Activated CD8-positive, alpha-beta memory T cell treated with anti-CD3 and anti-CD28 coated beads for 24 hours (primary cell): ENCODE measurements at regions not wholly inside any gene's neighbourhood (a gene's known extent, or its start where the extent isn't known, plus 50 kb on each side); places are given as distances from the start of the nearest gene placed in this dataset.
"Not testable (repeated sequence)": the region's sequence is repeated elsewhere in the genome, so short reads cannot be mapped to it uniquely, and the experiment has no call there.

Experiments used
- DNase-seq: peaks from one replicate; pipeline ENCODE4 v3.0.0-alpha.2; 2020

DNA sequence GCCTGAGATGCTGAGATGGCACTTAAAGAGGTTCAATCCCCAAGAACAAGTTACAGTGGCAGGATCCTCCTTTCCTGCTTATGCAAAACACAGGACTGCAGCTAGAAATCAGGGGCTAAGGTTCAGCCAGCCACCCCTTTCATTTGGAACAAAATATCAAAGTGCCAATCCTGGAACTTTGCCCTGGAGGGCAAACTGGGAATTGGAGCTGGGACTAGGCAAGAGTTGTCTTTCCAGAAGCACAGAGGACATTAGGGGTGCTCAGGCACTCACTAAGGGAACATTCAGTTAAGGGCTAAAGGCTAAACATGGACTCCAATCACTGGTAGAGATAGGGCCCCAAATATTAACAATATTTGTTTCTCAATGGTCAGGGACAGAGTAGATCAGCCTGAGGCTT lies 237.2 kb downstream of the EMP1 start:
- DNase-seq = no peak

DNA sequence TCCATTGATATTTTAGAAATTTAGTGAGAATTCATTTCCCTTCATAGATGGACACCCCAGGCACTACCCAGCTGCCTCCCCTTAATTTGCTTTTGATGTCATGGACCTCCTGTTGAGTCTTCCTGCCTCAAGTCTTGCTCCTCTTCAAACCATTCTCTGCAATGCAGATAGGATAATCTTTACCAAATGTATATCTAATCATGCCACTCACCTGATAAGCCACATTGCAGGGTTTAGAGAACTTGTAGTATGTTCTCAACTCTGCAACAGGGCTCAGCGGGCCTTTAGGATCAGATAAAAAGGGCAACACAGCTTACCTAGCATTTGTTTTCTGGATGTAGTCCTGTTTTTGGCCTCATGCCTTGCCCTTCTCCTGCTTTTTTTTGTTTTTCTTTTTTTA lies 234.5 kb downstream of the EMP1 start:
- DNase-seq = no peak

DNA sequence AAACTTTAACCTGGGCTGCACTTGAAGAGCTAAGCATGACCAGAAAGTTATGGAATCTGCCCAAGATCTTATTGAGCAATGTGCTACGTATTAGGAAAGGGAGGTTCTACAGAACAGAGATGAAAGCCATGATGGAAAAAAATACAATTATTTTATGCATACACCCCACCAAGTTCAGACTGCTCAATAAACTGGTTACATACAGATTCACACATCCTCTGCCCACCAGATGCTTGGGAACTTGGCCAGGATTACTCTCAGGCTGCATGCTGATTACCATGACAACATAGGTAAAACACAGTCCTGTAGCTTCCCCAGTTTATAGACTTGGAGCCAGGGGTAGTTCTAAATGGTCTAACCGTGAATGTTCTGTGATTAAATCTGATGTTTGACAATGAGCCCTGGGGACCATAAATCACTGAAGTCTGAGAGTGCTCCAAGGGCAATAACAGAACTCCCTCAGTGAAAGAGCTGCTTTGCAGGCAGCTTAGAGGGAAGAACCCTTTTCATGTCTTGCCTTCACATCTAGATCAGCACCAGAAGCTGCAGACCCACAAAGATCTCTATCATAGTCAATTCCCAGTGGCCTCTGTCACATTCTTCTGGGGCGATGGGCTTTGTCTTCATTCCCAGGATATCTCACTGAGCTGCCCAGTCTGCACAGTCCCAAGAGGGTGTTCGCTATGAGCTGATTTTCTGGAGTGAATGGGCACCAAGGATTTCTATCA lies 232.2 kb downstream of the EMP1 start:
- DNase-seq = no peak

DNA sequence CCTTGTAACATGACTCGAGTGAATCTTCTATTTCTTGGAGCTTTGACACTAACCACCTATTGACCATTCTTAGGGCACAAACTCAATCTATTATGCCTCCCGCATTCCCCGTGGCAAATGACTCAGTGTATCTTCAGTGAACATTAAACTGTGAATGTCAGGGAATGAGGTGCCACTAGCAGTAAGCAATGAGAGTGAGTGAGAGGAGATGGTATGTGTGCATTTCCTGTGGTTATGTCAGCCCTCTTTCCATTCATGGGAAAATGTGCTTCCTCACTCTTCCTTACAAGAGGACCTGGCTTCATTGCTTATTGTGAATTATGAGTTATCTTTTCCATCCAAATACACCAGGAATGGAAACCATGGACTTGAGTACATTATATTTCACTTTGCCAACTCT lies 229.2 kb downstream of the EMP1 start:
- no peak for DNase-seq

DNA sequence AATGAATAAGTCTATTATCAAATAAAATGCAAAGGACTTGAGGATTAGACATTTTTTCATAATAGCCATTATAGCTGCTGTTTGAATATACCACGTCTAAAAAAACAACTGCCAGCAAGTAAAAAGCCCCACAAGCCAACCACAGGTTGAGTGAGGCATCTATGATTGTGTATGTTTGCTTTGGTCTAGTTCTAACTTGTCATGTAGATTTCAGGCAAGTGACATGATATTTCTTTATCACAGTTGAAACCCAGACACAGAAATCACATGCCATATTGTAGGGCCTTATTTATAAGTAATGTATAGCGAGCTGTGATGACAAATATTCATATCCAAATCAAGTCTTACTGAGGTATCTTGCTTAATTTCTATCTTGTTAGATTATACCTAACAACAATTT lies 225.8 kb downstream of the EMP1 start:
- DNase-seq = no peak

DNA sequence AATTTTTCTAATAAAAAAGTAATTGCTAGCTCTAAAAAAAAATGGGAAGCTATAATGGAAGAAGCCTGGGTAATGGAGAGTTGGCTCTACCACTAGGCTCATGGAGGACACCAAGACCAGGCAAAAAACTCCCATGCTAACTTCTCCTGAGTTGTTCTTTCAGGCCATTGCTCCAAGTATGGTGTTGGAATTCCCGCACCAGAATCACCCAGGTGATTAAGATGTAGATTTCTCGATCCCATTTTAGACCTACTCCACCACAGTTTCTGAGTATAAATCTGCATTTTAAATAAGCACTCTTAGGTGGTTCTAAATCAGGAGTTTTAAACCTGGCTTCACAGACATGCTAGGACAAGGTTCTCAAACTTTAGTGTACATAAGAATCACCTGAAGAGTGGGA lies 221.0 kb downstream of the EMP1 start:
- DNase-seq = no peak

DNA sequence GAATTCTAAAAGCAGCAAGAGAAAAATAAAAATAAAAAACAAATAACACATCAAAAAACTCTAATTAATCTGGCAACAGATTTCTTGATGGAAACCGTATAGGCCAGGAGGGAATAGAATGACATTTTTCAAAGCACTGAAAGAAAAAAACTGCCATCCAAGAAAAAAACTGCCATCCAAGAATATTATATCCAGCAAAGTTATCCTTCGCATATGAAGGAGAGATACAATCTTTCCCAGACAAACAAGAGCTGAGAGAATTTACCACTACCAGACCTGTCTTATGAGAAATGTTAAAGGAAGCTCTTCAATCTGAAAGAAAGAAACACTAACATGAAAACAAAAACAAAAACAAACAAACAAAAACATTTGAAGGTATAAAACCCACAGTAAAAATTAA lies 214.8 kb downstream of the EMP1 start:
- DNase-seq = no peak

DNA sequence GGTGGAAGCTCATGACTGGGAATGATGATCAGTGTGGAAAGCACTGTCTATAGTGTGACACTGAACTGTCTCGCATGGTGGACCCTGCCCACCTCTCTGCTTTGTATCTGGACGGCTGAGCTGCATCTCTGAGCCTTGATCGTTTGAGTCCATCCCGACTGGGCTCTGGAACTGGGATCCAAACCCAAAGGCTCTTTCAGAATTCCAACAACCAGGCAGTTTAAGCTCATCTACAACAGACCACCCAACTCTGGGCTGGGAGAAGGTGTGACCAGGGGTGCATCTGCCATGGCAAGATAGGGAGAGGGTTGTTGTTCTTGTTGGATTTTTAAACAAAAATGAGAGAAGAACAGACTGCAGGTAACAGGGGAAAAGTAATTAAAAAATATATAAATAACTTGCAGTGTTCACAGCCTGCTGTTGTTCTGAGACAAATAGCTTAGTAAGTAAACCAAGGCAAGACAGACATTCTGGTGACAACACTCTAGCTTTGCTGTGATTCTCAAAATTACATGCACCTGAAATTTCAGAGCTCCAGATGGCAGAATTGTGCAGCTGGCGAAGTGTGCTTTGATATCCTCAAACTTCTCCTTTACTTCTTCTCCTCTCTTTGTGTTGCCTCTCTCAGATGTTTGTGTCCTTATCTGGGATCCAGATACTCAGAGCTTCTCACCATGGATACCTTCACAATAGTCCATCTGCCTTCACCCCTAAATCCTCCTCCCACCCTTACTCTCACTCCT lies 209.6 kb downstream of the EMP1 start:
- no peak for DNase-seq

DNA sequence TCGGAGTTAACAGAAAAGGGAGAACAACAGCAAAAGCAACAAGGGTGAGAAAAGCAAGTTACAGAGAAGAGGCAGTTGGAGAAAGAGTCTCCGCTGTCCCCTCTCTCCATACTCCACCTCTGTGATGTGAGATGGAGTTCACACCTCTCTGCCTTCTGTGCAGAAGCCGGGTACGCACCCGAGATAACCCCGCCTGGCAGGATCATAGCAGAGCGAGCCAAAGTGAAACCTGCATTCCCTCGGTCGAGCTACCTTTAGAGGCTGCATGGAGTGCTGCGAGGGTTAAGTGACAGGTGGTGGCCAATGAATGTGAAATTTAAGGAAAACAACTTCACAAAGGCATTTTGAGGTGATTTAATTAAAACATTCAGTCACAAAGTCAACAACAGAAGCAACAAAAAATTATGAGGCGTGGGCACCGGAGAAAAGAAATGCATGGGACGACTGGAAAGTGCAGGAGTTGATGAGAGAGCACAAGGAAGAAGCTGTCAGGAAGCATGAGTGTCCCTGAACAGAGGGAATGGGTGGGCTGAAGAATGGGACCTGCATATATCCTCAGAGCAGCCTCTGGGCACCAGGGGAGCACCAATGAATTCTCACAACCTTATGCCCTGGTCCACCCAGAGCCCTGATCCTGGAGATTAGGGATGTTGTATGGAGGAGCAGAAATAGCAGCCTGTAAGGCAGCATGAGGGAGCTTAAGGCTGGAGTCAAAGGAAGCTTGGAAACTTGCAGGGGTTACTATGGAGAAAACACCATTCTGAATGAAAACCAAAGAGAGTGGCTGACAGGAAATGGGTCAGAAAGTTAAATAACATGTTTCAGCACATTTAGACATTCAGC lies 208.3 kb downstream of the EMP1 start:
- no peak for DNase-seq

DNA sequence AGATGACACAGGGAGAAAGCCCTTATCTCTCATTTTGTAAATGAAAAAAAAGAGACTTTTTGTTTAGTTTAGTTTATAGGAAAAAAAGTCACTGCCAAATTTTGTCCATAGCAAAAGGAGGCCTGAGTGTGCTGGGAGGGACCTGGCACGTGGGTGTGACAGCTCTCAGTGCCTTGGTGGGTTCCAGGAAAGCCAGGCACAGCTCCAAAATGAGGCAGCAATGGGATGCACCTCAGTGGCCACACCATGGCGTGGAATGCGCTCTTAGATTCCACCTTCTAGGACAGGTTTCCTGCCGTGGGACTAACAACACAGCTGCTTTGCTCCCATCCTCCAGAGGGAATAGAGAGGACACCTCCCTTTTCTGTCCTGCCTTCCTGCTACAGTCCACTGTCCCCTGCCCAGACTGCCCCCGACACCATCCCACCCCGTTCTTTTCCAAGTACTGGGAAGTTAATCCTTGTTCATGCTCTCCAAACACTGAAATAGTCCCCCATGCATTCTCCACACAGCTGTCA lies 207.6 kb downstream of the EMP1 start:
- DNase-seq = no peak

DNA sequence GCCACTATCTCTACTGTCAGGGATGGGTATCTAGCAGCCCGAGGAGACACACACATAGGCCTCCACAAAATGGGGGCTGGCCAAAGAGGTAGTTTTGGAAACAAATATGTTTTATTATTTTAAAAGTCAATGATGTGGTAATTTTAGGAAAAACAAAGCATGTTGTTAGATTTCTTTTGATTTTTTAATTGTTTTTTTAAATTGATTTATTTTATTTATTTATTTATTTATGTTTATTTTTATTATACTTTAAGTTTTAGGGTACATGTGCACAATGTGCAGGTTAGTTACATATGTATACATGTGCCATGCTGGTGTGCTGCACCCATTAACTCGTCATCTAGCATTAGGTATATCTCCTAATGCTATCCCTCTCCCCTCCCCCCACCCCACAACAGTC lies 194.8 kb downstream of the EMP1 start:
- not testable (repeated sequence) for DNase-seq

DNA sequence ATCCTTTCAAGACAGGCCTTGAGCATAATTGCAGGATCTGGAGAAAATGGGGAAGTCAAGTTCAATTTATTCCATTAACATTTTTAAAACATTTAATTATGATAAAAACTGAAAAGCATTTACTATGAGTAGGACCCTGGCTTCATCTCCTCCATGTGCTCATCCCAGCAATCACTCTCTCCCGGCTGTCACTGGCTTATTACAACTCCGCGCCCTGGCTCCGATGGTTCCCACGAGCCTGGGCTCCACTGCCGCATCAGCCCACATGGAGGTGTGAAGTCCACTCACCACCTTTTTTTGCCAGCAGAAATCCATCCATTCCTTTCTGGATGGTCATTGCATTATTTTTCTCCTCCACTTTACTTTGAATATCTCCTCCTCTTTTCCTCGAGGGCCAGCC lies 194.4 kb downstream of the EMP1 start:
- no peak for DNase-seq

DNA sequence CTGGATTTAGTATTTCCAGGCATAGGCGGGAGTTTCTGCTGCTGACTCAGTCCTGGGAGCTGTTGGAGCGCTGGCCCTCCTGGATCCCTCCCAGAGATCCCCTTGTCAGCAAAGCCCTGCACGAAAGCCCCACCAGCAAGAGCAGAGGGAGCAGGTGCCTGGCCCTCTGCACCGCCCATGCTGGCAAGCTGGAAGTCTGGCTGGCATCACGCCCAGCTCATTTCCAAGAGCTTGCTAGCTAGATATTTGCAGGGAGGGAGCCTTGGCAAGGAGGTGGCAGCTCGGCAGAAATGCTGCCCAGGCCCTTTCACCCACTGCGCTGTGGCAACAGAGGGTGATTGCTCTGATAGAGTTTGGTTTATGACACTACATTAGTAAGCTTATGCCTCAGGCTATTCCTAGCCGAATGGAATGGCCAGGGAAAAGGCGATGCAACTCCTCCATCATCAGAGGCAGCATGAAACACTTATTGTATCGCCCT lies 193.9 kb downstream of the EMP1 start:
- DNase-seq = no peak

DNA sequence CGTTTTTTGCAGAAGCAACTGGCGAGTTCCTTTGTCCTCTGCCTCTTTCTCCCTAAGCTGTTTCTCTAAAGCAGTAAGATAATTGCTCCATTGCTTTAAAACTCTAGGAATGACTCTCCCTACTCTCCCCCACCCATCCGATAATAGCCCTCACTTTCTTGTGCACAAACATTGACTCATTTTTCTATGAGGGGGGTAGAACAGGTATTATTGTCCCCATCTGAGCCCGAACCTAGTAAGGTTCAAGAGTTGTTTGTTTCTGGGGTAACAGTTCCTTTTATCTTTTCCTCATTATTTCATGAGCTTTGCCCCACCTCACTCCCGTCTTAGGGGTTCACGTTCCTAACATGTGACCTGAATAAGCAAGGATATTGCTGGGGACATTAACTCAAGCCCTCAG lies 190.6 kb downstream of the EMP1 start:
- no peak for DNase-seq

DNA sequence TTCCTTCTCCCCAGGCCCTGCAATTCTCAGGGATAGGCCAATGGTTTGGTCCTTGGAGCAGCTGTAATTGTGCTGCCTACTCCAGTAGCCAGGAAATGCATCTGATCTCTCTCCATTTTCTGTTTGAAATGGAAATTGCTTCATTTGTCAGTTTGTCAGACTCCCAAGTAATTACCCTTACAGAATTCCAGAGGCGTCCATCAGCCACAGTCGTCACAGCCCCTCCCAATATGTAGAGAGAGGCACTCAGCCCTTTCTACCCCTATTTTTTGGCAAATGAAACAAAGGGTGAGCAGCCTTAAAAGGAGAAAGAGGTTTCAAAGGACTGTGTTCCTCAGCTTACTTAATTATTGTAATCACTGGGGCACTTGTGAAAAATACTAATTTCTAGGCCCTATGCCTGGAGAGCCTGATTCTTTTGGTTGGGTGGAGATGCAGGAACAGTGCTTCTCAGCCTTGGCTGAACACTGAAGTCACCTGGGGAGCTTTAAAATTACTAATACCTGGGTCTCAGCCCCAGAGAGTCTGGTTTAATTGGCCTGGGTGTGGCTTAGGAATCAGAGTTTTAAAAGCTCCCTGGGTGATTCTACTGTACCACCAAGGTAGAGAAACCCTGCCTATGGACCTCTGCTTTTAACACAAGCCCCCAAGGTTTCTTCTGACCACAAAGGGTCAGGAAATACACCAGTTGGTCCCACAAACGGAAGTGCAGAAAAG lies 190.0 kb downstream of the EMP1 start:
- DNase-seq = no peak

DNA sequence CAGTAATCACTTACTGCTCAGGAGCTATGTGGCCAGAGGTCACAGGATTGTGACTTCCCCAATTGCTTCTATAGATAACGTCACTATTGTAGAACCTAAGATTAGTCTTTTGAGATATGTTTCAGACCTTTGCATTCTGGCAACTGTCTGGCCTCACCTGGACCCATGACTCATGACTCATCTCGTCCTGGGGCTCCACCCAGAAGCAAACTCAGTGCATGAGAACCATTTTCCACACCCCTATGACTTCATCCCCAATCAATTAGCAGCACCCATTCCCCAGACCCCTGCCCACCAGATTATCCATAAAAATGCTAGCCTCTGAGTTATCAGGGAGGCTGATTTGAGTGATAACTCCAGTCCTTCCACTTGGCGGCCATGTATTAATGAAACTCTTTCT lies 186.9 kb downstream of the EMP1 start:
- DNase-seq = no peak

DNA sequence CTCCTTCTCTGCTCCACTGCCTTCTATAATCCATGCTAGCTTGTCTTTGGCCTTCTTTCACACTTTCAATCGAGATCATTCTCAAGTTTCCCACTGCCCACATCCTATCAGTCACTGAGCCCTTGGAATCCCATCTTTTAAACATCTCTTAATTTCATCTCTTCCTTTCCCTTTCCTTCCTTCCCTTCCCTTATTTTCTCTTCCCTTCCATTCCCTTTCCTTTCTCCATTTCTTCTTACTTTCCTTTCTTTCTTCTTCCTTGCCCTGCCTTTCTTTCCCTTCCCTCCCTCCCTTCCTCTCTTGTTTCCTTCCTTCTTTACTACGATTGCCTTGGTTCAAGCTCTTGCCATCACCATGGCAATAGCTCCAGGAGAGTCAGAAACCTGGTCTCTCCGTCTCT lies 183.8 kb downstream of the EMP1 start:
- no peak for DNase-seq

DNA sequence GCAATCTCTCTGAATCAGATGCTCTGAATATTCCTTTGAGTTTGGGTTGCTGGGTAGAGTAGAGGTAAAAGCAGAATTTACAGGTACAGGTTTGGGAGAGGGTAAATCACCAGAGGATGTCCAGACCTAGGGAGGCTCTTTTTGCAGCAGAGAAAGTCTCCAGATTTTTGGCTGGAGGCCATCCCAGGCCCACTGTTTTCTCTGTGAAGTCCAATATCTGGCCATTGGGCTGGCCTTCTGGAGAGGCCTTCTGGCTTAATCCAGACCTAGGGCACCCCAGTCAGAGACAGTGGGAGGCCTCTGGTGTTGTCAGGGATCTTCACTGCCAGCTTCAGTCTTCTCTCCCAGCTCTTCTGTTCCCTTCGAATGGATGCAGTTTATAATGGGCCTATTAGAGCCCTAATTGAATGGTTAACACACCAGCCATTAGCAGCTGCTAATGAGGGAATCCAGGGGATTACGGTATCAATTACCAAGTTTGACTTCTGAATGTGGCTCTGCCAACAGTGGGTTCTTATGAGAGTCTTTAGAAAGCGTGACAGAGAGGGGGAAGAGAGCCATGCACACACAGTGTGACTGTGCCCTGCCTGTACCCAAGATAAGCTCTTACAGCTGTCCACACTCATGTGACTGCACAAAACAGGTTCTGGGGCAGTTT lies 183.1 kb downstream of the EMP1 start:
- DNase-seq = no peak

DNA sequence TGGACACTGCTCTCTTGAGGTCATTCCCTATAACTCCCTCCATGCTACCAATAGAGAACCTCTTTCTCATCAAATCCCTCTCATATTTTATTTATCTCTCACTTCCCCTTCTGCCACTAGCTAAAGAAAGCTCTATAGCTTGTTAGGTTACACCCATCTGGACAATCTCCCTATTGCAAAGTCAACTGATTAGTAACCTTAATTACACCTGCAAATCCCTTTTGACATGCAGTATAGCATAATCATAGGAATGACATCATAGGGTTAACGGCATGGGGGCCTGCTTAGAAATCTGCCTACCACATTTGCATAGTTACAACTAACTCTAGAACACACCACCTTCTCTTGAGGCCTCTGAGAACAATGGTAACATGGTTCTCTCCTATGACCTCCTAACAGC lies 181.2 kb downstream of the EMP1 start:
- no peak for DNase-seq

DNA sequence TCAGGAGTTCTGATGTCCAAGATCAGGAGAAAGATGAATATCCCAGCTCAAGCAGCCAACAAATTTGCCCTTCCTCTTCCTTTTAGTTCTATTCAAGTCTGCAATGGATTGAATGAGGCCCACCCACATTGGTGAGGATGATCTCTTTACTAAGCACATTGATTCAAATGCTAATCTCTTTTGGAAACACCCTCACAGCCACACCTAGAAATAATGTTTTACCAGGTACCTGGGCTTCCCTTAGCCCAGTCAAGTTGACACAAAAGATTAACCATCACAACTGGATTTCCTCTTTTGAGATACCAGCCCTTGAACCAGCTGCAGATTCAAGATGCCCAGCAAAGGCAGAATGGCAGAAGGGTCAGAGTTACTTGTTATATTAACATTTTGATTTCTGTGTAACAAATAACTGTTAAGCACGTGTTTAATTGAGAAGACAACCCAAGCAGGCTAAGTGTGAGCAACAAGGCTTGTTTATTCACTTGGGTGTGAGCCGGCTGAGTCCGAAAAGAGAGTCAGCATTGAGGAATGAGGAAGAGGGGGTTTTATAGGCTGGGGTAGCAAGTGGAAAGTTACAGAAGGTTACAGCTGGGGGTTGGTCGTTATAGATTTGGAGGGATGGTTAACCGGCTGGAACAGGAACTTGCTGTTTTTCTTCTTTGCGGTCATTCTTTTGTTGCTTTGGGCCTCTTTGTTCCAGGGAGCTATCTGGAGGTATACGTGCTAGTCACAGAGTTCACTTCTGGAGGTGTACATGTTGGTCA lies 180.3 kb downstream of the EMP1 start:
- DNase-seq = no peak

DNA sequence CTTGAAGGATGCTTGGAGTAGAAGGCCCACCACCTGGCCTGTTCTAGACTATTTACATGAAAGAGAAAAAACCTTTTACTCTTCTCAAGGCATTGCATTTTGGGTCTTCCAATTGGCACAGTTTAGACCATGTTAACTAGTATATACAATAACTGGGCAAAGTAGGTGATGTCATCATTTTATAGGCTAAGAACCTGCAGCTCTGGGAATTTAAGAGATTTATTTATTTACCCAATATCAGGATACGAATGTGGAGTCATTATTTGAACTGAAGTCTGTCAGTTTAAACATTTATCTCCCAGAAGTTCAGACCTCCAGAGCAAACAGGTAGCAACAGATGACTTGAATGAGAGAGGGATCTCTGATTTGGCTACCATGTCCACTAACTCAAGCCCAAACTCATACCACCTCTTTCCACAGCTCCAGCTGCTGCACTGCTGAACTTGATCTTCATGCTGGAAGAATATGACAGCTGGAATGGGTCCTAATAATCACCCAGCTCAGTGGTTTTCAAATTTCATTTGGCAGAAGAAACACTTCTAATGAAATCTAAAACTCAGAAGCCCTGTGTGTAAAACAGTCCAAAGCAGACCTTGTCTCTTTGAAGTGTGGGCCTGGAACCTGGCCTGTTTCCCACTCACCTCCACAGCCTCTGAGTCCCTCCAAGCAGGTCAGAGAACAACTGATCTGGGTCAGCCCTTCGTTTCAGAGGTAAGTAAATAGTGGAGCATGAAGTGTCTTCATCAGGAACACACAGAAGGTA lies 179.2 kb downstream of the EMP1 start:
- no peak for DNase-seq
